Natural killer cell (primary cell): ENCODE measurements at regions not wholly inside any gene's neighbourhood (a gene's known extent, or its start where the extent isn't known, plus 50 kb on each side); places are given as distances from the start of the nearest gene placed in this dataset.

ENCODE experiments used
- ATAC-seq, 3 donors: fragments of 150-1000 bp in 2 of 3; fragments of 200-7000 bp in 1 of 3; cut with Tn5 transposase; 1 replicate in 1 of 3; 2 replicates in 2 of 3; pipeline ENCODE4 v1.10.0; 2021; ENCODE audit warnings: mild to moderate bottlenecking in 2 of 3, moderate library complexity in 2 of 3
- DNase-seq, 2 donors: peaks; one replicate each; pipeline versions ENCODE4 v3.0.0 to v3.0.0-alpha.2; 2013 to 2021; ENCODE audit warnings: mixed read lengths in 1 of 2
- H3K27ac ChIP-seq: one replicate; pipeline ENCODE4 v1.5.1; 2013; ENCODE audit warnings: mild to moderate bottlenecking, low read length
- H3K27me3 ChIP-seq: one replicate; pipeline ENCODE4 v1.6.1; 2013; ENCODE audit warnings: low read length; ENCODE audit not compliant: control insufficient read depth, insufficient read depth
- H3K36me3 ChIP-seq: one replicate; pipeline ENCODE4 v1.6.1; 2013; ENCODE audit warnings: low read length; ENCODE audit not compliant: control insufficient read depth, insufficient read depth
- H3K4me1 ChIP-seq: one replicate; pipeline ENCODE4 v1.6.1; 2013; ENCODE audit warnings: low read length; ENCODE audit not compliant: control insufficient read depth, insufficient read depth
- H3K4me3 ChIP-seq: one replicate; pipeline ENCODE4 v1.5.1; 2013; ENCODE audit warnings: low read length
- H3K9me3 ChIP-seq: one replicate; pipeline ENCODE4 v1.6.1; 2013; ENCODE audit warnings: low read length; ENCODE audit not compliant: control insufficient read depth, insufficient read depth
- H3K27ac Mint-ChIP-seq, 2 donors: one replicate each; pipeline ENCODE4 v1.8.0; 2022; ENCODE audit warnings: mild to moderate bottlenecking in 2 of 2, mixed read lengths in 2 of 2, moderate library complexity in 1 of 2
- H3K27me3 Mint-ChIP-seq, 2 donors: one replicate each; pipeline ENCODE4 v1.8.0; 2022; ENCODE audit warnings: low read depth in 2 of 2, mixed read lengths in 2 of 2
- H3K36me3 Mint-ChIP-seq: one replicate; pipeline ENCODE4 v1.8.0; 2022; ENCODE audit warnings: mixed read lengths
- H3K4me1 Mint-ChIP-seq, 2 donors: one replicate each; pipeline ENCODE4 v1.8.0; 2022; ENCODE audit warnings: mixed read lengths in 2 of 2
- H3K4me3 Mint-ChIP-seq: one replicate; pipeline ENCODE4 v1.8.0; 2022; ENCODE audit warnings: mild to moderate bottlenecking, moderate library complexity, mixed read lengths
- H3K9me3 Mint-ChIP-seq, 2 donors: one replicate each; pipeline ENCODE4 v1.8.0; 2022; ENCODE audit warnings: mixed read lengths in 2 of 2
- CTCF ChIP-seq: fragments of 200-600 bp; IDR thresholded peaks from one replicate; pipeline ENCODE4 v1.8.0; 2022; ENCODE audit warnings: antibody characterized with exemption
- WGBS: methylation state at CpG from one replicate; pipeline ENCODE4 v1.1.7; 2013; ENCODE audit warnings: missing lambda C conversion rate; ENCODE audit not compliant: insufficient coverage; 5-methylcytosine and 5-hydroxymethylcytosine counted together
- intact Hi-C: fragments of 100-400 bp; cut with micrococcal nuclease; formaldehyde crosslinking; loops from one replicate; pipeline ENCODE4 v1.14.2; 2022

- Histone ChIP-seq H3K27me3 (no peaks in the 10 kb centered on the region), H3K4me1 (peaks cover 9% of the 10 kb centered on the region), H3K27ac (no peak overlapping the region), H3K9me3 (no peaks in the 10 kb centered on the region), H3K36me3 (no peaks in the 10 kb centered on the region), H3K4me3 (no peak overlapping the region)
- no peak for TF ChIP-seq CTCF
- H3K4me1 Mint-ChIP-seq = peaks cover 25 to 35% of the 10 kb centered on the region in 2 donors
- H3K9me3 Mint-ChIP-seq = no peaks in the 10 kb centered on the region
- no peaks in the 10 kb centered on the region for H3K27me3 Mint-ChIP-seq
- H3K4me3 Mint-ChIP-seq = no peak overlapping the region
- 100% methylated on average over 3 of the region's 4 CpGs for WGBS
- intact Hi-C loops = no loop called here
- DNase-seq (no peak), ATAC-seq (no peak)
- no peak overlapping the region for H3K27ac Mint-ChIP-seq
- H3K36me3 Mint-ChIP-seq = peaks cover 7% of the 10 kb centered on the region
Measured at GRCh38 chr12:91883811-91884210, 261.8 kb downstream of the BTG1 start.

- ATAC-seq (no peak), DNase-seq (no peak)
- no peaks in the 10 kb centered on the region for H3K27me3 Mint-ChIP-seq
- H3K27ac Mint-ChIP-seq = peak overlapping the region in 1 of 2 donors; percentile 31
- Histone ChIP-seq H3K4me1 (peaks cover 10% of the 10 kb centered on the region), H3K27me3 (no peaks in the 10 kb centered on the region), H3K27ac (no peak overlapping the region), H3K9me3 (no peaks in the 10 kb centered on the region), H3K4me3 (no peak overlapping the region), H3K36me3 (no peaks in the 10 kb centered on the region)
- H3K9me3 Mint-ChIP-seq = no peaks in the 10 kb centered on the region
- WGBS = 100% methylated on average over 2 of the region's 4 CpGs
- TF ChIP-seq CTCF = no peak
- H3K4me1 Mint-ChIP-seq = peaks cover 30 to 37% of the 10 kb centered on the region in 2 donors
- no peak overlapping the region for H3K4me3 Mint-ChIP-seq
- intact Hi-C loops = no loop called here
- H3K36me3 Mint-ChIP-seq = peaks cover 7% of the 10 kb centered on the region
Measured at GRCh38 chr12:91882910-91883309, 262.7 kb downstream of the BTG1 start.

GRCh38 chr12:91880528-91880927, 265.1 kb downstream of the BTG1 start:
- no peaks in the 10 kb centered on the region for H3K36me3 ChIP-seq
- DNase-seq (no peak), ATAC-seq (no peak)
- H3K27me3 ChIP-seq = no peaks in the 10 kb centered on the region
- H3K4me1 Mint-ChIP-seq = peaks cover 54 to 58% of the 10 kb centered on the region in 2 donors
- H3K9me3 ChIP-seq = no peaks in the 10 kb centered on the region
- H3K27ac ChIP-seq = no peak overlapping the region
- peak overlapping the region; percentile 80 to 100 for H3K27ac Mint-ChIP-seq
- intact Hi-C loops = no loop called here
- WGBS = no CpG with 5 or more reads among the region's 1 CpG
- peaks cover 23% of the 10 kb centered on the region for H3K4me1 ChIP-seq
- peak overlapping the region; percentile 60 for H3K4me3 Mint-ChIP-seq
- peaks cover 7% of the 10 kb centered on the region for H3K36me3 Mint-ChIP-seq
- H3K9me3 Mint-ChIP-seq = no peaks in the 10 kb centered on the region
- H3K4me3 ChIP-seq = no peak overlapping the region
- H3K27me3 Mint-ChIP-seq = no peaks in the 10 kb centered on the region
- TF ChIP-seq CTCF = no peak
